CD4-positive, alpha-beta T cell treated with Interleukin-15 for 4 hours (primary cell): ENCODE measurements at regions not wholly inside any gene's neighbourhood (a gene's known extent, or its start where the extent isn't known, plus 50 kb on each side); places are given as distances from the start of the nearest gene placed in this dataset.
"Not testable (repeated sequence)": the region's sequence is repeated elsewhere in the genome, so short reads cannot be mapped to it uniquely, and the experiment has no call there.

Source experiments
- DNase-seq: peaks from one replicate; pipeline ENCODE4 v3.0.0-alpha.2; 2020; ENCODE audit warnings: low spot score

DNA sequence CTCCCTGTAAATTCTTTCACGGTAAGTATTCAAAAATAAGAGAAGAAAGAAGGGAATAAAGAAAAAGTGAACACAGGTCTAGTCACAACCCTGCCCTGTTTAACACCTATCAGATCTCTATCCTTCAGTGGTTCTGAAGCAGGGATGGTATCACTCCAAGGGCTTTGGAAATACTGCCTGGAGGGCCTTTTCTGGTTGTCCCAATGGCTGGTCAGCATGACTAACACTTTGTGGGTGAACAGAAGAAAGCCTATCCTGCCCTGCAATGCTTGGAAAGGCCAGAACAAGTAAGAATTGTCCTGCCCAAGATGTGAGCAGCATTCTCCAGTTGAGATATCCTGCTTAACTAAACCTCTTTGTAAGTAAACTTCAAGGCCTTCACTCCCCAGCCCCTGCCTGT, 124.9 kb downstream of the TMEM167A start:
- DNase-seq = no peak

GRCh38 chr5:82944267-82944666, 132.9 kb downstream of the TMEM167A start:
- not testable (repeated sequence) for DNase-seq

DNA sequence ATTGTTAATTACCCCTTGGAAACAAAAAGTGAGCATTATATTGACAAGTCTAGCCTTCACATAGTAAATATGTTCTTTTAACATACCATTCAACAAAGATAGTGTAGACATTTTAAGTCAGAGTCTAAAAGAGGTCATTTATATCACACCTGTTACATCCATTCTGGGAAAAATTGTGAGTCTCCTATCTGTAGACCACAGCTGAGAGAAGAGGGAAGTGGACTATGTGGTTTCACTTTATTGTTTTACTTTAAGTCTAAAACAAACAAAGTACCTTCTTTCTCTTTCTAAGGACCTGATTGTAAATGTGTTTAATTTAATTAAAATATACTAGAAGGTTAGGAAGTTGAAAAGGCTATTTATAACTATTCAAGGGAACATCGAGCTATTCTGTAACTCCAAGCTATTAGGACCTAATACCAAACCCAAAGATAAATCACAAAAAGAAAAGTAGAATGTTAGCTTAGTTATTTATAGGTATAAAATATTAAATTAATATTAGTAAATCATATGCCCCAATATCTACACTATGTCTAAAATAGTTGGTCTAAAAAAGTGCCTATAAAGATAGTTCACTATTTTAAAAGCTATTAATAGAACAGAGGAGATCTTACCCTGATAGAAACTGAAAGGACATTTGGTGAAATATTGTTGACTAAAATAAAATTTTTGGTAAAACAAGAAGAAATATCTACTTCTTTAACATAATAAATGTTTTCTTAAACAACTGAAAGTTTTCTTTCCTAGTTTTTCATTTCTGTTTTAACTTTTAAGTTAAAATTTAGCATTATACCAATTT, 134.9 kb downstream of the TMEM167A start:
- no peak for DNase-seq

DNA sequence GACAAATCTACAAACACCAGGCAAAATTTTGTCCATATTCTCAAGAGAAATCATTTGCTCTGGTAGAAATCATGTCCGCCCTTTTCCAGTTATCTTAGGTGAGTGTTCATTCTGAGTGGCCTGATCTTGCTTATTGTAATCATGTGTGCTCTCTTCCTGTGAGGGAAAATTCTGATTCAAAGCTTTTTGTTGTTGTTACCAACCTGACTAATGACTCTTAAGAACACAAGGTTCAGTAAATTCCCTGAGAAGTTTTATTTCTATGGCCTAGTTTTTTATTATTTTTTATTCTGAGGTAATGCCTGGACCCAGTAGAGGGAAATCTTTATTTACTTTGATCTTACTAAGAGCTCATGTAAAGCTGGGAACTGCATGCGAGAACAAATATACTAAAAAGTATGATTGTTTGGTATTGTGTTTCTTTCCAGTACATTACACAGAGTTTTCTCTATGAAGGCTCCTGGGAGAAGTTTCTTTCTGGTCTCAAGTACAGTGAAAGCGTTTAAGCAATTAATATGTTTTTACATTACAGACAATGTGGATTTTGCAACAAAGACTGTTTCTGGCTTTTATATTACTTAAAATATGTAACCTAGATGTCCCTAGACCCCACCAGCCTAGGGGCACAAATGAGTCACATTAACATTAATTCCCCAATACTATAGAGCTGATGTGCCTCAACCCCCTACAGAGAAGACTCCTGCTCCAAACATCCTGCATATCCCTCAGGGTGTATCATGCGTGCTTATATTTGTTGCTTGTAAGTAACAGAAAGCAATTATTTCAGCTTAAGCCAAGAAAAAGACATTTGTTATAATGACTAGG, 138.1 kb downstream of the TMEM167A start:
- DNase-seq = no peak

DNA sequence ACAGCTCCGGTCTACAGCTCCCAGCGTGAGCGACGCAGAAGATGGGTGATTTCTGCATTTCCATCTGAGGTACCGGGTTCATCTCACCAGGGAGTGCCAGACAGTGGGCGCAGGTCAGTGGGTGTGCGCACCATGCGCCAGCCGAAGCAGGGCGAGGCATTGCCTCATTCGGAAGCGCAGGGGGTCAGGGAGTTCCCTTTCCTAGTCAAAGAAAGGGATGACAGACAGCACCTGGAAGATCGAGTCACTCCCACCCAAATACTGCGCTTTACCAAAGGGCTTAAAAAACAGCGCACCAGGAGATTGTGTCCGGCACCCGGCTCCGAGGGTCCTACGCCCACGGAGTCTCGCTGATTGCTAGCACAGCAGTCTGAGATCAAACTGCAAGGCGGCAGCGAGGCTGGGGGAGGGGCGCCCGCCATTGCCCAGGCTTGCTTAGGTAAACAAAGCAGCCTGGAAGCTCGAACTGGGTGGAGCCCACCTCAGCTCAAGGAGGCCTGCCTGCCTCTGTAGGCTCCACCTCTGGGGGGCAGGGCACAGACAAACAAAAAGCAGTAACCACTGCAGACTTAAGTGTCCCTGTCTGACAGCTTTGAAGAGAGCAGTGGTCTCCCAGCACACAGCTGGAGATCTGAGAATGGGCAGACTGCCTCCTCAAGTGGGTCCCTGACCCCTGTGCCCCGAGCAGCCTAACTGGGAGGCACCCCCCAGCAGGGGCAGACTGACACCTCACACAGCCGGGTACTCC, 144.5 kb downstream of the TMEM167A start:
- DNase-seq = not testable (repeated sequence)

- no peak for DNase-seq
Observed at GRCh38 chr5:82931110-82931509, 146.1 kb downstream of the TMEM167A start.

DNA sequence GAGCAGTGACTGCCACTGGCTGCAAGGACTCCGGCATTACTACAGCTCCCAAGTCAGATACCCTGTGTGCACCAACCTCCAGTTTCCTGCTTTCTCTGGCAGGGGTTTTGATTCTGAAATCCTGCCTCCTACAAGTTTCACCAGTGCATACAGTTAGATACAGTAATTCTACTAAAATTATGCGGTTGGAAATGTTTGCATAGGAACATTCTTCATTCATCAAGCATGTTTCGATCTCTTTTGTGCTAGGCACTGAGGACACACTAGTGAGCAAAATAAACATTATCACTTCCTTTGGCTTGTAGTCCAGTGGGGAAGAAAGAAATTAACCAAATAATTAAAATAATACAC, 152.2 kb downstream of the TMEM167A start:
- no peak for DNase-seq

- DNase-seq = no peak
Observed at GRCh38 chr5:82924226-82925060, 152.8 kb downstream of the TMEM167A start.

DNA sequence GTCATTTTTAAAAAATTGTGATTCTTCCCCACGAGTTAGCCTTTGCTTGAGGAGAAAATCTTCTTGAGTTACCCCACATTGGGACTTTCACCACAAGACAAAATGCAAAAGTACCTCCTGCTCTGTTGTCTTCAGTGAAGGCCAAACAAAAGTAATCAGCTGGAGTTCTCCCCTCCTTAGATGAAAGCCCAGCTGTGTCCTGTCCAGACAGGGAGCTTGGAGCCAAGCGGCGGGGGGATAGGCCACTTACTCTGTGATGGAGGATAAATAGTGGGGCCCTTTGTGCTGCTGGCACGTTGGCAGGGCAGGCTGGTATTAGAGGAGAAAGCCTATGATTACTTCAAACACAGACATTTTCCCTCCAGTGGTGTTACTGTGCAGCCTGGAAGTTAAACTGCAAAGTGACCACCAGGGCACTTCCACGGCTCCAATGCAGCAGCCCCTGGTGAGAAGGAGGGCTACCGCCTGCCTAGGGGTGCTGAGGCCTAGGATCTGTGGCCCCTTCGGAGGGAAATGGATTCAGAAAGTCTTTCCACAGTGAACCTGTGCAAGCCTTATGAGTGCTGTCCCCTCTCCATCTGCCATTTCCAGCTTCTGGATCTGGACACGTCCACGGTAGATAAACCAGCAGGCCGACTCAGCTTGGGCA, 155.0 kb downstream of the TMEM167A start:
- DNase-seq = no peak

DNA sequence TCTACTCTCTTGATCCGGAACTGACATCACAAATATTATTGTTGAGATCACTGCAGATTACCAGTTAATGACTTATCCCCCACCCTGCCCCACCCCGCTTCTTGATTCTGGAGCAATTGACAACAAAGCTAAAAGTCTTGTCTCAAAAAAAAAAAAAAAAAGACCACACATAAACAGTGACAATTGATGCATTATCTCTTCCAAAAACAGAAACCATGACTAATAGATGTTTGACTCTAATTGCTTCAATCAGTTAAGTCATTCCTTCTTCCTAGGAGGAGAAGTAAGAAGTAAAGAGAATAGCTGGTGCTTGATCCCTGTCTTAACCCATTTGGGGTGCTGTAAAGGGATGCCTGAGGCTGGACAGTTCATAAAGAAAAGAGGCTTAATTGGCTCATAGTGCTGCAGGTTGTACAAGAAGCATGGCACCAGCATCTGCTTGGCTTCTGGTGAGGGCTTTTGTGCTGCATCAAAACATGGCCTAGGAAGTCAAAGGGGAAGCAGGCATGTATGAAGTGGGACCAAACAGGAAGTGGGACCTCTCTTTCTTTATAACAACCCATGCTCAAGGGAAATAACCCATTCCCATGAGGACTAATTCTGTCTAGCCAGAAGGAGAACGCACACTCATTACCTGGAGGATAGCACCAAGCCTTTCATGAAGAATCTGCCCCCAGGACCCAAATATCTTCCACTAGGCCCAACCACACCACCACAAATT, 158.7 kb downstream of the TMEM167A start:
- DNase-seq = no peak

- no peak for DNase-seq
Observed at GRCh38 chr5:82917584-82917983, 159.6 kb downstream of the TMEM167A start.

- no peak for DNase-seq
Observed at GRCh38 chr5:82913971-82914370, 163.2 kb downstream of the TMEM167A start.

- DNase-seq = no peak
Observed at GRCh38 chr5:82912462-82912861, 164.7 kb downstream of the TMEM167A start.

- no peak for DNase-seq
Observed at GRCh38 chr5:82911910-82912309, 165.3 kb downstream of the TMEM167A start.

- DNase-seq = no peak
Observed at GRCh38 chr5:82910905-82911304, 166.3 kb downstream of the TMEM167A start.

DNA sequence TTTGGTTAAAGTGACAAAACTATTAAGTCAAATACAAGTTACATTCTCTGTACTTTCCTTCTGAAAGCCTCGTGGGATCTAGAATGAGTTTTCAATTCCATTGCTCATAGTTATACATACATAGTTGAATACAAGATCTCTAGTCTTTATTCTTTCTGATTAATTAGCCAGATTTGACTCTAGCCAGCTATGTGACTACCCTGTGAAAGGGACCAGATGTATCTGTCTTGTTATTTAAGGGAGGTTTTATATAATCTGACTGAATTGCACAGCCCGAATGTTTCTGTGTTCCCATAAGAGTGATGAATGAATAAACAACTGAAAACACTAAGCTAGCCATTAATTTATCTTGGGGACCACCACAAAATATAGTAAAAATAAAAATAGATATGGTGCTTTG, 166.7 kb downstream of the TMEM167A start:
- DNase-seq = no peak

GRCh38 chr5:82909771-82910170, 167.4 kb downstream of the TMEM167A start:
- no peak for DNase-seq

DNA sequence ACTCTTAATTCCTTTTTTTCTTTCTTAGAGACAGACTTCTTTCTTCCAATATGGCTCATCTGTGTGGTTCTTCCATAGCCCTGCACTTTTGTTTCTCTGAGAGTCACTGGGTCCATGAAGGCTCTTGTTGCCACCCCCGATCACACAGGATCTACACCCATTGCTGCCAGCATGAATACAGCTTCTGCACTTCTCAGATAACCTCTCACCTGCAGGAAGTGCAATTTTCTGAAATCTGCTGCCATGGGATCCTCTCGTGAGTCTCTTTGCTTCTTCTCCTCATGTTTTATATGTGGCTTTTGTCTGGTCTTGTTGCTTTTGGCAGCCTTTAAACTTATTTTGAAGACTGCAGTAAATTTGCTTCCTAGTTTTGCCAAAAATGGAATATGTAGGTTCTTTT, 171.2 kb downstream of the TMEM167A start:
- no peak for DNase-seq

GRCh38 chr5:82901281-82901888, 175.8 kb downstream of the TMEM167A start:
- no peak for DNase-seq

DNA sequence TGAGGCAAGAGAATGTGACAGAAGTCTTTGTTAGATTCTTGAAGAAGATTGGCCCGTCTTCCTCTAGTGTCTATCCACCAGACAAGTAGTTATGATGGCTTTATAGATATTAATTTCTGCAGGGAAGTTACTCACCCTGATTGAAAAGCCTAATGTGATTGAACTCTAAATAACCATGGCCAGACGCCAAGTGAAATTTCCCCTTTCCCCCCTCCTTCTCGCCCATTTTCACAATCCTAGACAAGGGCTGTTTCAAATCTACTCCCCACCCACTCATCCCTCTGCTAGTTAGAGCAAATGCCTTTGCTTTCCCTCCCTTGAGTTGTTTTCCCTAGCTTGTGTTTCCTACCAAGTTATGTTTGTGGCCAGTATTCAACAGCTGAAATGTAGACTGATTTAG, 182.5 kb downstream of the TMEM167A start:
- DNase-seq = no peak
